Prostate gland (tissue), 2 donors: ENCODE measurements at regions not wholly inside any gene's neighbourhood (a gene's known extent, or its start where the extent isn't known, plus 50 kb on each side); places are given as distances from the start of the nearest gene placed in this dataset.

Source experiments
- DNase-seq: peaks from one replicate; pipeline ENCODE4 v3.0.0-alpha.2; 2019; ENCODE audit warnings: low spot score
- H3K27ac ChIP-seq, 2 donors: fragments of 200-600 bp; sonication (generic); 2 replicates each; pipeline ENCODE4 v1.5.1; 2017 to 2019
- H3K27me3 ChIP-seq: fragments of 200-600 bp; sonication (generic); replicated peaks from 2 replicates; pipeline ENCODE4 v1.5.1; 2019; ENCODE audit not compliant: insufficient read depth
- H3K36me3 ChIP-seq, 2 donors: fragments of 200-600 bp; sonication (generic); 1 replicate in 1 of 2; 2 replicates in 1 of 2; pipeline versions ENCODE4 v1.5.1 to v1.8.1; 2017 to 2019
- H3K4me1 ChIP-seq: fragments of 200-600 bp; sonication (generic); replicated peaks from 2 replicates; pipeline ENCODE4 v1.5.1; 2019
- H3K4me3 ChIP-seq, 2 donors: fragments of 200-600 bp; sonication (generic); 2 replicates each; pipeline ENCODE4 v1.5.1; 2017 to 2019
- H3K9me3 ChIP-seq: fragments of 200-600 bp; sonication (generic); 2 replicates; pipeline ENCODE4 v1.5.1; 2017
- CTCF ChIP-seq, 4 experiments: fragments of 200-600 bp in 2 of 4; fragments of 450-650 bp in 2 of 4; sonication (generic) in 2 of 4; IDR thresholded peaks; 1 replicate in 3 of 4; 2 replicates in 1 of 4; pipeline ENCODE4 v1.5.1; 2016 to 2019; ENCODE audit warnings: antibody characterized with exemption in 4 of 4, mild to moderate bottlenecking in 2 of 4, moderate library complexity in 2 of 4
- POLR2A ChIP-seq: fragments of 450-650 bp; IDR thresholded peaks from one replicate; pipeline ENCODE4 v1.6.1; 2016; ENCODE audit warnings: antibody characterized with exemption, mild to moderate bottlenecking
- POLR2AphosphoS5 ChIP-seq: sonication (generic); formaldehyde crosslinking; IDR thresholded peaks from one replicate; pipeline ENCODE4 v1.6.1; 2017; ENCODE audit warnings: antibody characterized with exemption
- WGBS: methylation state at CpG from one replicate; pipeline ENCODE4 v1.1.5; 2018; 5-methylcytosine and 5-hydroxymethylcytosine counted together
- intact Hi-C: fragments of 100-400 bp; cut with DNase I; formaldehyde crosslinking; loops from one replicate; pipeline ENCODE4 v1.14.2; 2022

- TF ChIP-seq POLR2A (no peak), CTCF (IDR thresholded peaks at IDR 0.05) (no peak), POLR2AphosphoS5 (no peak)
- H3K4me1 ChIP-seq = no peaks in the 10 kb centered on the region
- DNase-seq = no peak
- H3K9me3 ChIP-seq = no peaks in the 10 kb centered on the region
- H3K27me3 ChIP-seq = no peaks in the 10 kb centered on the region
- no peak overlapping the region for H3K27ac ChIP-seq
- H3K4me3 ChIP-seq = no peak overlapping the region
- intact Hi-C loops = no loop called here
- no peaks in the 10 kb centered on the region for H3K36me3 ChIP-seq
- 84% methylated on average over 7 of the region's 7 CpGs for WGBS
Measured at GRCh38 chr11:10371926-10372641, 67.2 kb downstream of the ADM start.

DNA sequence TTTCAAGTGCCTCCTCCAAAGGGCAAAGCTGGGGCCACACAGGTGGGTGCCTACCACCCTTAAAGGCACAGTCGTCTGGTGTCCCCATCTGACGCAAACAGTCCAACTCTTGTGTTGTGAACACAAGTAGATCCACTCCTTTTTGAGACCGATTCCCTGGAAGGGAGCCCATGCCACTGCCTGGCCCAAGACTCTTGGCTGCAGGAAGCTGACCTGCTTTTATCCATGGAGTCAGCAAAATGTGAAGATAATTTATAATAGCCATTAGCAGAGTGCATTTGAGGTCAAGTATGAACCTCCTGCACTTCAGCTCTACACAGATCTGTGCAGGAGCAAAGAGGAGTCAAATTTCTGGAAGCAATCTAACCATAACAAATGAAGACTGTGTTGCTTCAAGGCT, 68.5 kb downstream of the ADM start:
- no peak for DNase-seq
- no peaks in the 10 kb centered on the region for H3K4me1 ChIP-seq
- WGBS = 52% methylated on average over 3 of the region's 3 CpGs
- H3K9me3 ChIP-seq = no peaks in the 10 kb centered on the region
- TF ChIP-seq CTCF (IDR thresholded peaks at IDR 0.05) = no peak
- no peak for TF ChIP-seq POLR2AphosphoS5
- intact Hi-C loops = no loop called here
- H3K27ac ChIP-seq = no peak overlapping the region
- no peaks in the 10 kb centered on the region for H3K36me3 ChIP-seq
- no peak overlapping the region for H3K4me3 ChIP-seq
- H3K27me3 ChIP-seq = no peaks in the 10 kb centered on the region

DNA sequence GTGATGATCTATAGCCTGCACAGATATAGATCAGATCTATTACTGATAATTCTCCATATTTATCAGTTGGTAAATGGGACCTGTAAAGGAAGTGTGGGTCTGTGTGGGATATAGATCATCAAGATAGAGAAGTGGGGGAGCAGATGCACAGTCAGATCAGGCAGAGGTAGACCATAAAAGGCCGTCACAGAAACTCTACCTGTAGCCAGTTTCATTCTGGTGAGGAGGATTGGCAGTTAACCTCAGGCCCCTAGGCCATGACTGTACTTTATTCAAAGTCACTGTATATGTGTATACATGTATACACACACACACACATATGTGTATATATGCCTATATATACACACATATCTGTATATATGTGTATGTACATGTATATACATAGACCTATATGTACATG, 69.1 kb downstream of the ADM start:
- 77% methylated on average over 1 of the region's 1 CpG for WGBS
- Histone ChIP-seq H3K36me3 (no peaks in the 10 kb centered on the region), H3K27ac (no peak overlapping the region), H3K4me3 (no peak overlapping the region), H3K4me1 (no peaks in the 10 kb centered on the region), H3K9me3 (no peaks in the 10 kb centered on the region), H3K27me3 (no peaks in the 10 kb centered on the region)
- no peak for TF ChIP-seq POLR2AphosphoS5
- no peak for TF ChIP-seq CTCF (IDR thresholded peaks at IDR 0.05)
- intact Hi-C loops = no loop called here
- DNase-seq = no peak

- DNase-seq = no peak
- intact Hi-C loops = no loop called here
- 70% methylated on average over 1 of the region's 1 CpG for WGBS
- Histone ChIP-seq H3K4me3 (no peak overlapping the region), H3K9me3 (no peaks in the 10 kb centered on the region), H3K36me3 (no peaks in the 10 kb centered on the region), H3K27me3 (no peaks in the 10 kb centered on the region), H3K4me1 (no peaks in the 10 kb centered on the region), H3K27ac (no peak overlapping the region)
- TF ChIP-seq CTCF (IDR thresholded peaks at IDR 0.05) (no peak), POLR2A (no peak), POLR2AphosphoS5 (no peak)
Measured at GRCh38 chr11:10374386-10374785, 69.5 kb downstream of the ADM start.

DNA sequence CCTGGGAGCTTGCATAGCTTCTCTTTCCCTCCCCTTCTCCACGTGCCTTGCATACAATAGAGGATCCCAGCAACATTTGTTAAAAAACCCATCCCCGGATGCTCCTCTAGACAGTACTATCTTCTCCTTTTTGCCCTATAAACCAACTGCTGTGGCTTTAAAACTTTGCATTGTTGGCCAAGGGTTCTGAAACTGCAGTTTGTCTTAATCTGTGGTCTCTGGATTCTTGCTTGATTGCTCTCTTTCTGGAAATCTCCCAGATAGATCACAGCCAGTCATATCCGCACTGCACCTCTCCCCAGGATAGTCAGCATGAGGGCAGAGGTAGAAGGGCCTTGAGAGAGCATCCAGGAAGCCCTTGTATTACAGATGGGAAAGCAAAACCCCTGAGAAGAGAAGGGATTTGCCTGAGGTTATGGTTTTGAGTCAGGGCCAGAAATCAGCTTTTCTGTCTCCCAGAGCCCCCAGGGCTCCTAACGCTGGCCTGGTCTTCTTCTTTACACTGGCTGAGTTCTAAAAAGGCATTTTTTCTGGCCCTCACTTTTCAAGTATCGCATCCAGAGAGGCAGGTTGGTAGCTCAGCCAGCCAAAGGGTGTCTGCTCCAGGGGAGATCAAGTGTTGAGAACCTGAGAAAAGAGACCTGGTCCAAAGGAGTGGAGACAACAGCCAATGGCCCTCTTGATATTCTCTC, 70.6 kb downstream of the ADM start:
- TF ChIP-seq POLR2A (no peak), CTCF (IDR thresholded peaks at IDR 0.05) (no peak), POLR2AphosphoS5 (no peak)
- no peak overlapping the region for H3K27ac ChIP-seq
- H3K9me3 ChIP-seq = no peaks in the 10 kb centered on the region
- DNase-seq = no peak
- H3K4me3 ChIP-seq = no peak overlapping the region
- intact Hi-C loops = no loop called here
- WGBS = 55% methylated on average over 5 of the region's 5 CpGs
- H3K27me3 ChIP-seq = no peaks in the 10 kb centered on the region
- H3K36me3 ChIP-seq = no peaks in the 10 kb centered on the region
- H3K4me1 ChIP-seq = no peaks in the 10 kb centered on the region
